Uterus (tissue), 3 donors: ENCODE measurements at regions not wholly inside any gene's neighbourhood (a gene's known extent, or its start where the extent isn't known, plus 50 kb on each side); places are given as distances from the start of the nearest gene placed in this dataset.
A peak's percentile ranks its signal among the peaks of the same experiment; 100 is the strongest.

Experiments used
- DNase-seq, 2 donors: peaks; one replicate each; pipeline ENCODE4 v3.0.0-alpha.2; 2019 to 2020
- H3K27ac ChIP-seq, 2 donors: fragments of 200-600 bp; sonication (generic); 1 replicate in 1 of 2; 2 replicates in 1 of 2; pipeline ENCODE4 v1.5.1; 2016 to 2018
- H3K27me3 ChIP-seq, 2 donors: fragments of 200-600 bp; sonication (generic); one replicate each; pipeline ENCODE4 v1.5.1; 2018 to 2019; ENCODE audit warnings: control low read depth in 1 of 2
- H3K36me3 ChIP-seq, 2 donors: fragments of 200-600 bp; sonication (generic); one replicate each; pipeline ENCODE4 v1.5.1; 2019; ENCODE audit warnings: control low read depth in 1 of 2
- H3K4me1 ChIP-seq, 2 donors: fragments of 200-600 bp; sonication (generic); one replicate each; pipeline ENCODE4 v1.5.1; 2018 to 2019; ENCODE audit warnings: control low read depth in 1 of 2
- H3K4me3 ChIP-seq, 2 donors: fragments of 200-600 bp; sonication (generic); 1 replicate in 1 of 2; 2 replicates in 1 of 2; pipeline ENCODE4 v1.5.1; 2018 to 2019; ENCODE audit warnings: mild to moderate bottlenecking in 1 of 2
- H3K9me3 ChIP-seq, 2 donors: fragments of 200-600 bp; sonication (generic); one replicate each; pipeline ENCODE4 v1.5.1; 2019; ENCODE audit warnings: control low read depth in 1 of 2
- POLR2A ChIP-seq, 2 donors: fragments of 450-650 bp; IDR thresholded peaks; one replicate each; pipeline ENCODE4 v1.6.1; 2016; ENCODE audit warnings: antibody characterized with exemption in 2 of 2, mild to moderate bottlenecking in 1 of 2, moderate library complexity in 1 of 2
- intact Hi-C: fragments of 100-400 bp; cut with DNase I; formaldehyde crosslinking; loops from one replicate; pipeline ENCODE4 v1.15.1; 2023; ENCODE audit warnings: low total_unique reads
- TF ChIP-seq, protein P1 (sequence below), 4 experiments: fragments of 200-600 bp in 2 of 4; fragments of 450-650 bp in 2 of 4; sonication (generic) in 2 of 4; IDR thresholded peaks; one replicate each; pipeline ENCODE4 v1.5.1; 2016 to 2019; ENCODE audit warnings: antibody characterized with exemption in 4 of 4, mild to moderate bottlenecking in 2 of 4, moderate library complexity in 1 of 4
- donor health status: DM: yes; HTN: yes; CAD: no.

DNA sequence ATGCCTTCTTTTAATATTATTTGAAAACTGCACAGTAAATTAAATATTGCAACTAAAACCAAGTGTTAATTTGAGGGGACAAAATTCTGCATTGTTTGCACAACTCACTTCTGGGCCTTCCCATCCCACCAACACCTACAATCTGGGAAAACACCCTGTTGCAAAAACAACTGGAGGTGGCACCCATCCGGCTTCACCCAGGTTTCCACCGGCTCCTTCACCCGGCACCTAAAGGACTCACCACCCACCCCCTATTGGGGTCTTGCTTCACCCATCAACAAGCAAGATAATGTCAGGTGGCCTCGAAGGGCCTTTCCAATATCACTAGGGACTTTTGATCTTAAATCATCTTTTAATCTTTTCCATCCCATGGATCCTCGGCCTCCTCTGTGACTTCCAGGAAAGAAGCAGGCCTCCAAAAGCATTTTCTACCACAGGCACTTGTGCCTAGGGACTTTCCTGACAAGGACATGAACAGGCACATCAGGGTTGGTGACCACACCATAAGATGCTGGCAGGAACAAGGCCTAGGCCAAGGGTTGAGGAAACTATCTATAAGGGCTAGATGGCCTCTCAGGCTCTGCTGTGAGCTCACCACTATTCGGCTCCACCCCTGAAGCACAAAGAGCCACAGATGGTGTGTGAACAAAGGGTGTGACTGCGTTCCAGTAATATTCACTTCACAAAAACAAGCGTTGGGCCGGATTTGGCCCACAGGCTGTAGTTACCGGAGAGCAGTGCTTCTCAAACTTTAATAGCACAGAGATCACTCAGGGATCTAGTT lies 205.1 kb downstream of the AUH start:
- Histone ChIP-seq H3K4me1 (no peaks in the 10 kb centered on the region), H3K9me3 (no peaks in the 10 kb centered on the region), H3K27me3 (no peaks in the 10 kb centered on the region), H3K27ac (no peak overlapping the region), H3K4me3 (no peak overlapping the region), H3K36me3 (no peaks in the 10 kb centered on the region)
- intact Hi-C loops: no loop called here
- TF ChIP-seq, protein P1, sequence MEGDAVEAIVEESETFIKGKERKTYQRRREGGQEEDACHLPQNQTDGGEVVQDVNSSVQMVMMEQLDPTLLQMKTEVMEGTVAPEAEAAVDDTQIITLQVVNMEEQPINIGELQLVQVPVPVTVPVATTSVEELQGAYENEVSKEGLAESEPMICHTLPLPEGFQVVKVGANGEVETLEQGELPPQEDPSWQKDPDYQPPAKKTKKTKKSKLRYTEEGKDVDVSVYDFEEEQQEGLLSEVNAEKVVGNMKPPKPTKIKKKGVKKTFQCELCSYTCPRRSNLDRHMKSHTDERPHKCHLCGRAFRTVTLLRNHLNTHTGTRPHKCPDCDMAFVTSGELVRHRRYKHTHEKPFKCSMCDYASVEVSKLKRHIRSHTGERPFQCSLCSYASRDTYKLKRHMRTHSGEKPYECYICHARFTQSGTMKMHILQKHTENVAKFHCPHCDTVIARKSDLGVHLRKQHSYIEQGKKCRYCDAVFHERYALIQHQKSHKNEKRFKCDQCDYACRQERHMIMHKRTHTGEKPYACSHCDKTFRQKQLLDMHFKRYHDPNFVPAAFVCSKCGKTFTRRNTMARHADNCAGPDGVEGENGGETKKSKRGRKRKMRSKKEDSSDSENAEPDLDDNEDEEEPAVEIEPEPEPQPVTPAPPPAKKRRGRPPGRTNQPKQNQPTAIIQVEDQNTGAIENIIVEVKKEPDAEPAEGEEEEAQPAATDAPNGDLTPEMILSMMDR (IDR thresholded peaks at IDR 0.05): no peak
- DNase-seq: no peak

DNA sequence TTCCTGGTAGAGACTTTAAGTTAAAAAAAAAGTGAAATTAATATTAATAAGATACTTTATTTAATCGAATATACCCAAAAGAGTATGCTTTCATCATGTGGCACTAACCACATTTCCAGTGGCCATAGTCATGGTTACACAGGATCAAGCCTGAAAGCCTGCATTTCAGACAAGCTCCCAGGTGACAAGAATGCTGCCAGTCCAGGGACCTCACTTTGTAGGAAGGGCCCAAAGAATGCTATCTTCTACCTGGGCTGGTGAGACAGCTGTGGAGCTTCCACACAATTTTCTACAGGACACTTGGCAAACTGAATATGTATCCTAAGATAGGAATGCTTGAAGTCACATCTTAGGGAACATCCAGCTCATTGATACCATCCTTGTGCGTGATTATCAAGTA lies 203.8 kb downstream of the AUH start:
- no peaks in the 10 kb centered on the region for H3K36me3 ChIP-seq
- intact Hi-C loops: no loop called here
- no peak overlapping the region for H3K27ac ChIP-seq
- no peaks in the 10 kb centered on the region for H3K4me1 ChIP-seq
- no peak for TF ChIP-seq POLR2A (IDR thresholded peaks at IDR 0.05)
- TF ChIP-seq, protein P1 (IDR thresholded peaks at IDR 0.05): no peak
- H3K4me3 ChIP-seq: no peak overlapping the region
- H3K27me3 ChIP-seq: no peaks in the 10 kb centered on the region
- no peaks in the 10 kb centered on the region for H3K9me3 ChIP-seq
- no peak for DNase-seq

DNA sequence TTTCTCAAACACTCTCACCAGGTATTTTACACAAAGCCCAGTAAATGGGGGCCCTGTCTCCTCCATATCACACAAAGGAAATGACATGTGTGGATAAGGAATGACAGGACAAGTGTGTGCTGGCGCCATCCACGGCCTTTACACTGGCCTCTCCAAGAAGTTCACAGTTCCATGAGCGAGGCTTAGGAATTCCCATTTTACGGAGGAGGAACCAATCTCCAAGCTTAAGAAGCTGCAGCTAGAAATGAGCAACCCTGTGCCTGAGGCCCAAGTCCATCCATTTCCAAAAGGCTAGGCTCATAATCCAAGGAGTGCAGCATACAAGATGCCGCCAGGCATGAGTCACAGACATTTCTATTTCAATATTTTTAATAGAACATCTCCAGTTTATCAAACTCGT lies 203.4 kb downstream of the AUH start:
- Histone ChIP-seq H3K27ac (no peak overlapping the region), H3K9me3 (no peaks in the 10 kb centered on the region), H3K4me3 (no peak overlapping the region), H3K36me3 (no peaks in the 10 kb centered on the region), H3K4me1 (no peaks in the 10 kb centered on the region), H3K27me3 (no peaks in the 10 kb centered on the region)
- DNase-seq: no peak
- intact Hi-C loops: no loop called here
- TF ChIP-seq POLR2A (IDR thresholded peaks at IDR 0.05): no peak
- TF ChIP-seq, protein P1 (IDR thresholded peaks at IDR 0.05): no peak

DNA sequence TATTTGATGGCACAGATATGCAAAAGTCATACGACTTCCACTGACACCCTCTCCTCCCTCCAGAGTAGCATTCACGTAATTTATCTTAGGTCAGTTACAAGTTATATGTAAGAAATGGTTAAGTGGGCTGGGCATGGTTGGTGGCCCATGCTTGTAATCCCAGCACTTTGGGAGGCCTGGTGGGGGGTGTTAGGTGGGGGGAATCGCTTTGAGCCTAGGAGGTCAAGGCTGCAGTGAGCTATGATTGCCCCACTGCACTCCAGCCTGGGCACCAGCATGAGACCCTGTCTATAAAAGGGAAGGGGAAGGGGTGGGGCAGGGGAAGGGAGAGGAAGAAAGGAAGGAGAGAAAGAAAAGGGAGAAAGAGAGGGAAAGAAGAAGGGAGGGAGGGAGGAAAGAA lies 202.8 kb downstream of the AUH start:
- no peak overlapping the region for H3K27ac ChIP-seq
- DNase-seq: no peak
- intact Hi-C loops: no loop called here

DNA sequence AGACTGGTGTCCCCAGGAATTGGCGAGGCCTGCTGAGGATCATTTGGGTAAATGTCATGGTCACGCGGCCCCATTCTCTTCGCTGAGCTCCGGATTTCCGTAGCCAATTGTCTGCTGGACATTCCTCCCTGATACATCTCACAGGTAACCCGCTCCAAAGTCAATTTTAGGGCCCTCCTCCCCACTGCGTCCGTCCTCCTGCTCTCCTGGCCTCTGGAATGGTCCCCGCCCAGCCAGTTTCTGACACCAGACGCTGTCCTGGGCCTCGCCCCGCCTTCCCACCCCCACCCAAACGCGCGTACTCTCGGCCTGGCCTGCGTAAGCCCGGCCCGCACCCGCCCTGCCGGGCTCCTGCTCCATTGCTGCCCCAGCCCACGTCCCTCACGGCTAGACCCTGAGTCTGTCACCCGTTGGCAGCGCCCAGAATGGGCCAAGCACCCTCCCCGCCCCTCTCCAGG lies 202.0 kb downstream of the AUH start:
- intact Hi-C loops: no loop called here
- H3K27ac ChIP-seq: peak overlapping the region; percentile 53 to 56
- DNase-seq: peak in 1 of 2 donors; percentile 45
- H3K27me3 ChIP-seq: no peaks in the 10 kb centered on the region
- no peaks in the 10 kb centered on the region for H3K36me3 ChIP-seq
- H3K9me3 ChIP-seq: no peaks in the 10 kb centered on the region
- no peak overlapping the region for H3K4me3 ChIP-seq
- H3K4me1 ChIP-seq: no peaks in the 10 kb centered on the region
- no peak for TF ChIP-seq POLR2A (IDR thresholded peaks at IDR 0.05)
- TF ChIP-seq, protein P1 (IDR thresholded peaks at IDR 0.05): no peak

More for the DNA sequence above, 202.8 kb downstream of the AUH start:
- Histone ChIP-seq H3K9me3 (no peaks in the 10 kb centered on the region), H3K4me1 (no peaks in the 10 kb centered on the region), H3K36me3 (no peaks in the 10 kb centered on the region), H3K4me3 (no peak overlapping the region), H3K27me3 (no peaks in the 10 kb centered on the region)
- no peak for TF ChIP-seq POLR2A (IDR thresholded peaks at IDR 0.05)
- TF ChIP-seq, protein P1 (IDR thresholded peaks at IDR 0.05): no peak
